ENCODE measurements at regions not wholly inside any gene's neighbourhood (a gene's known extent, or its start where the extent isn't known, plus 50 kb on each side); places are given as distances from the start of the nearest gene placed in this dataset.

DNA sequence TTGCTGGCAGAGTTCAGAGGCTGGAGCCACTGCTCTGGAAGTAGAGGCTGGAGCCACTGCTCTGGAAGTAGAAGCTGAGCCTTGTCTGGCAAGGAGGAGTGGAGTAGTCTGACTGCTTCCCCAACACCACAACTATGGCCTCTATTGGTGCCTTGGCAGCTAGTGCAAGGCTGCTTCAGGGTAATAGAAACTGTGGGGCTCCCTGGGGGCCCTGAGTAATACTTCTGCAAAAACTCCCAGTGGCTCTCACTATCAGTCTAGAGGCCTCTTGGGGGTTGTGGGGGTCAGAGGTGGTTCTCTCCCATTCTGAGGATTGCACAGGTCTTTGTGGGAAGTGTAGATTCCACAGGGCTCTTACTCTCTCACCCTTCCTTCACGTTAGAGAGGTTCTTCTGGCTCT is 629.0 kb upstream of the PTPRD start:
- TF ChIP-seq, protein P1, sequence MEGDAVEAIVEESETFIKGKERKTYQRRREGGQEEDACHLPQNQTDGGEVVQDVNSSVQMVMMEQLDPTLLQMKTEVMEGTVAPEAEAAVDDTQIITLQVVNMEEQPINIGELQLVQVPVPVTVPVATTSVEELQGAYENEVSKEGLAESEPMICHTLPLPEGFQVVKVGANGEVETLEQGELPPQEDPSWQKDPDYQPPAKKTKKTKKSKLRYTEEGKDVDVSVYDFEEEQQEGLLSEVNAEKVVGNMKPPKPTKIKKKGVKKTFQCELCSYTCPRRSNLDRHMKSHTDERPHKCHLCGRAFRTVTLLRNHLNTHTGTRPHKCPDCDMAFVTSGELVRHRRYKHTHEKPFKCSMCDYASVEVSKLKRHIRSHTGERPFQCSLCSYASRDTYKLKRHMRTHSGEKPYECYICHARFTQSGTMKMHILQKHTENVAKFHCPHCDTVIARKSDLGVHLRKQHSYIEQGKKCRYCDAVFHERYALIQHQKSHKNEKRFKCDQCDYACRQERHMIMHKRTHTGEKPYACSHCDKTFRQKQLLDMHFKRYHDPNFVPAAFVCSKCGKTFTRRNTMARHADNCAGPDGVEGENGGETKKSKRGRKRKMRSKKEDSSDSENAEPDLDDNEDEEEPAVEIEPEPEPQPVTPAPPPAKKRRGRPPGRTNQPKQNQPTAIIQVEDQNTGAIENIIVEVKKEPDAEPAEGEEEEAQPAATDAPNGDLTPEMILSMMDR (IDR thresholded peaks at IDR 0.05), result no peak
- TF ChIP-seq POLR2A (IDR thresholded peaks at IDR 0.05), result no peak
